RWPE1 (cell line): ENCODE measurements at regions not wholly inside any gene's neighbourhood (a gene's known extent, or its start where the extent isn't known, plus 50 kb on each side); places are given as distances from the start of the nearest gene placed in this dataset.
A peak's percentile ranks its signal among the peaks of the same experiment; 100 is the strongest.
"Not testable (repeated sequence)": the region's sequence is repeated elsewhere in the genome, so short reads cannot be mapped to it uniquely, and the experiment has no call there.

Source experiments
- CTCF ChIA-PET: fragments of 350-600 bp; sonication (Branson Sonifier 250); formaldehyde crosslinking; extraction: SDS; loops from one replicate; lab custom pipeline; 2021; lab: Yijun Ruan, JAX
- POLR2A ChIA-PET: fragments of 400-600 bp; formaldehyde crosslinking; extraction: SDS; loops from one replicate; lab custom pipeline; 2020; ENCODE audit warnings: antibody characterized with exemption; ENCODE audit not compliant: low non-redundant PET; lab: Yijun Ruan, JAX
- DNase-seq: peaks from one replicate; pipeline ENCODE4 v3.0.0; 2012; ENCODE audit warnings: low spot score
- H3K27ac ChIP-seq: fragments of 450-650 bp; 2 replicates; pipeline ENCODE4 v1.5.1; 2017
- CTCF ChIP-seq: fragments of 450-650 bp; conservative IDR thresholded peaks from 2 replicates; pipeline ENCODE4 v1.5.1; 2017; ENCODE audit warnings: low read depth, mild to moderate bottlenecking

GRCh38 chr7:124124201-124124600 is 91.3 kb upstream of the TMEM229A start:
- CTCF ChIA-PET: no interaction called here
- POLR2A ChIA-PET: no interaction called here
- DNase-seq: no peak

GRCh38 chr7:124120911-124121310 is 88.0 kb upstream of the TMEM229A start:
- TF ChIP-seq CTCF: no peak
- POLR2A ChIA-PET: no interaction called here
- CTCF ChIA-PET: no interaction called here
- no peak overlapping the region for H3K27ac ChIP-seq
- DNase-seq: no peak

More at GRCh38 chr7:124124201-124124600, 91.3 kb upstream of the TMEM229A start:
- no peak overlapping the region for H3K27ac ChIP-seq
- TF ChIP-seq CTCF: no peak

- no peak for TF ChIP-seq CTCF
- H3K27ac ChIP-seq: no peak overlapping the region
- DNase-seq: no peak
- ChIA-PET CTCF (no interaction called here), POLR2A (no interaction called here)
These were observed 80.2 kb upstream of the TMEM229A start for GRCh38 chr7:124113045-124113444.

- no peak for TF ChIP-seq CTCF
- POLR2A ChIA-PET: no interaction called here
- no peak overlapping the region for H3K27ac ChIP-seq
- DNase-seq: no peak
- CTCF ChIA-PET: interaction anchor here (0.6 kb wide), 1 partner anchor 25 kb away, joined by 3 read pairs; no protein-coding TSS in a partner anchor
These were observed 73.7 kb upstream of the TMEM229A start for GRCh38 chr7:124106575-124106974.

- TF ChIP-seq CTCF: peak; percentile 43
- DNase-seq: peak; percentile 5
- ChIA-PET CTCF (interaction anchor here (0.6 kb wide), 2 partner anchors 9 to 174 kb away, joined by 4 to 7 read pairs; no protein-coding TSS in a partner anchor), POLR2A (no interaction called here)
- no peak overlapping the region for H3K27ac ChIP-seq
These were observed 68.4 kb upstream of the TMEM229A start for GRCh38 chr7:124101173-124101768.

- ChIA-PET CTCF (no interaction called here), POLR2A (no interaction called here)
- no peak for DNase-seq
- no peak for TF ChIP-seq CTCF
- no peak overlapping the region for H3K27ac ChIP-seq
These were observed 67.3 kb upstream of the TMEM229A start for GRCh38 chr7:124100190-124100589.

- CTCF ChIA-PET, H3K27ac ChIP-seq, DNase-seq, POLR2A ChIA-PET: not testable (repeated sequence)
These were observed 66.7 kb upstream of the TMEM229A start for GRCh38 chr7:124099585-124099984.
